ENCODE measurements at regions not wholly inside any gene's neighbourhood (a gene's known extent, or its start where the extent isn't known, plus 50 kb on each side); places are given as distances from the start of the nearest gene placed in this dataset.

DNA sequence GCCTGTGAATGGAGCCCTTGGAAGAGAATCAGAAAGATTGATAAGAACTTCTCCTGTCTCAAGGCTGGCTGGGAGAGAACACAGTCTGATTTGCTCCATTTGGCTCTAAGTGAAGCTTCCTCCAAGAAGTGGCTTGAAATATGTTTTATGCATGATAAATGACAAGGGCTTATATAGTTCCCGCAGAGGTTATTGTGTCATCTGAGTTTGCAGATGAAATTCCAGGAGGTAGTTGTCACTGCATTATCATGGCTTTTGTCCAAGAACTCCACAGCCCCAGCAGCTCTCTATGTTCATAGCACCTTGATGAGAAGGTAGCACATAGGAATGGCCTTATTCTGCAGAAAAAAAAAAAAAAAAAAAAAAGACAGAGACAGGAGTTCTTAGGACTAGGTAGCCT lies 108.5 kb downstream of the DACT1 start:
- DNase-seq, result no peak
- H3K9me3 Mint-ChIP-seq, result no peaks in the 10 kb centered on the region
- Histone ChIP-seq H3K4me1 (ENCODE audit: insufficient read depth, low read length) (no peaks in the 10 kb centered on the region), H2BK15ac (ENCODE audit: low read depth, low read length) (no peak overlapping the region), H3K9ac (ENCODE audit: extremely low read depth, insufficient read length, low read length) (no peak overlapping the region), H4K5ac (ENCODE audit: insufficient read length, low read depth, low read length) (no peak overlapping the region), H3K27me3 (ENCODE audit: insufficient read depth, low read length) (no peaks in the 10 kb centered on the region), H4K91ac (ENCODE audit: insufficient read length, low read depth, low read length) (no peak overlapping the region), H3K23ac (ENCODE audit: insufficient read length, low read depth, low read length) (no peak overlapping the region), H3K23me2 (ENCODE audit: insufficient read length, low read depth, low read length, poor library complexity, severe bottlenecking) (no peaks in the 10 kb centered on the region), H3K14ac (ENCODE audit: insufficient read depth, low read length) (no peak overlapping the region), H3T11ph (ENCODE audit: low read length) (no peak overlapping the region), H2AK5ac (ENCODE audit: insufficient read length, low read length) (no peak overlapping the region), H3K56ac (ENCODE audit: insufficient read length, low read depth, low read length) (no peak overlapping the region), H3K9me3 (ENCODE audit: control insufficient read depth, low read depth, low read length) (no peaks in the 10 kb centered on the region), H2BK120ac (ENCODE audit: low read depth, low read length, poor library complexity, severe bottlenecking) (no peak overlapping the region), H3K27ac (ENCODE audit: insufficient read length, low read depth, low read length) (no peak overlapping the region), H2BK5ac (ENCODE audit: insufficient read length, low read length) (no peak overlapping the region), H3K79me1 (ENCODE audit: insufficient read depth, low read depth, low read length, poor library complexity, severe bottlenecking) (no peaks in the 10 kb centered on the region), H3K18ac (ENCODE audit: insufficient read length, low read depth, low read length) (no peak overlapping the region), H2BK20ac (ENCODE audit: low read depth, low read length, poor library complexity, severe bottlenecking) (no peak overlapping the region), H3K4me2 (ENCODE audit: insufficient read depth, insufficient read length, low read length) (no peak overlapping the region), H2AFZ (ENCODE audit: low read length) (no peak overlapping the region), H2BK12ac (ENCODE audit: insufficient read length, low read depth, low read length) (no peak overlapping the region), H4K8ac (replicated peaks; ENCODE audit: insufficient read length, low read depth, low read length) (no peak overlapping the region), H3K79me2 (ENCODE audit: insufficient read depth, low read length) (no peaks in the 10 kb centered on the region), H4K20me1 (ENCODE audit: control insufficient read depth, insufficient read depth, insufficient read length) (no peaks in the 10 kb centered on the region), H3K4ac (ENCODE audit: low read depth, low read length) (no peak overlapping the region)
- TF ChIP-seq CTCF (conservative IDR thresholded peaks at IDR 0.05), result no peak
- no CpG with 5 or more reads among the region's 1 CpG for WGBS (ENCODE audit: extremely low coverage, insufficient read length, low lambda C conversion rate)
- H3K36me3 Mint-ChIP-seq (ENCODE audit: insufficient read depth in 1 of 3, low read depth in 3 of 3), result no peaks in the 10 kb centered on the region
- peaks cover 6 to 7% of the 10 kb centered on the region in 2 experiments; a peak in 2 of 4 replicates for H3K4me1 Mint-ChIP-seq
- no peak overlapping the region for H3K27ac Mint-ChIP-seq
- no peaks in the 10 kb centered on the region; the same call in 1 of the 2 replicates for H3K27me3 Mint-ChIP-seq (ENCODE audit: low read depth)
- no peak overlapping the region for H3K4me3 Mint-ChIP-seq
